NT2/D1 (cell line): ENCODE measurements at regions not wholly inside any gene's neighbourhood (a gene's known extent, or its start where the extent isn't known, plus 50 kb on each side); places are given as distances from the start of the nearest gene placed in this dataset.

ENCODE experiments used
- DNase-seq: peaks from one replicate; pipeline ENCODE4 v3.0.0-alpha.2; 2011; ENCODE audit warnings: low read depth, low spot score
- H3K27me3 ChIP-seq: 2 replicates; pipeline ENCODE4 v1.6.0; 2011; ENCODE audit warnings: mild to moderate bottlenecking; ENCODE audit not compliant: insufficient read length, insufficient read depth
- H3K36me3 ChIP-seq: 2 replicates; pipeline ENCODE4 v1.6.1; 2011; ENCODE audit warnings: mild to moderate bottlenecking, low read length, mixed read lengths; ENCODE audit not compliant: insufficient read depth, insufficient read length
- H3K4me1 ChIP-seq: 2 replicates; pipeline ENCODE4 v1.5.1; 2011; ENCODE audit not compliant: insufficient read depth, insufficient read length
- H3K4me3 ChIP-seq: 2 replicates; pipeline ENCODE4 v1.5.1; 2011; ENCODE audit warnings: low read depth; ENCODE audit not compliant: insufficient read length
- H3K9ac ChIP-seq: 2 replicates; pipeline ENCODE4 v1.6.0; 2011; ENCODE audit warnings: low read depth; ENCODE audit not compliant: insufficient read length
- H3K9me3 ChIP-seq: 2 replicates; pipeline ENCODE4 v1.5.1; 2011; ENCODE audit warnings: mild to moderate bottlenecking, low read length; ENCODE audit not compliant: insufficient read depth
- SUZ12 ChIP-seq: IDR thresholded peaks from 2 replicates; pipeline ENCODE4 v1.6.1; 2011; ENCODE audit not compliant: insufficient read length, insufficient read depth; ENCODE audit errors: extremely low read depth
- YY1 ChIP-seq: IDR thresholded peaks from 2 replicates; pipeline ENCODE4 v1.6.1; 2011; ENCODE audit not compliant: insufficient read length, insufficient read depth
- ZNF274 ChIP-seq: IDR thresholded peaks from 2 replicates; pipeline ENCODE4 v1.6.1; 2011; ENCODE audit warnings: mild to moderate bottlenecking, low read depth, low read length

GRCh38 chr1:101605878-101606277, 369.1 kb downstream of the S1PR1 start:
- no peak for TF ChIP-seq SUZ12
- TF ChIP-seq ZNF274: no peak
- no peak for TF ChIP-seq YY1
- H3K9ac ChIP-seq: no peak overlapping the region
- H3K4me1 ChIP-seq: no peaks in the 10 kb centered on the region

GRCh38 chr1:101613546-101613945, 376.7 kb downstream of the S1PR1 start:
- Histone ChIP-seq H3K36me3 (no peaks in the 10 kb centered on the region), H3K9me3 (no peaks in the 10 kb centered on the region), H3K27me3 (no peaks in the 10 kb centered on the region), H3K4me1 (no peaks in the 10 kb centered on the region), H3K4me3 (no peak overlapping the region), H3K9ac (no peak overlapping the region)
- no peak for DNase-seq
- TF ChIP-seq SUZ12: no peak
- no peak for TF ChIP-seq ZNF274
- TF ChIP-seq YY1: no peak

More at GRCh38 chr1:101605878-101606277, 369.1 kb downstream of the S1PR1 start:
- Histone ChIP-seq H3K4me3 (no peak overlapping the region), H3K9me3 (no peaks in the 10 kb centered on the region), H3K36me3 (no peaks in the 10 kb centered on the region), H3K27me3 (no peaks in the 10 kb centered on the region)
- DNase-seq: no peak

GRCh38 chr1:101618900-101619299, 377.8 kb downstream of the OLFM3 start:
- H3K4me1 ChIP-seq: no peaks in the 10 kb centered on the region
- H3K9me3 ChIP-seq: no peaks in the 10 kb centered on the region
- no peak for TF ChIP-seq SUZ12
- H3K4me3 ChIP-seq: no peak overlapping the region
- no peaks in the 10 kb centered on the region for H3K27me3 ChIP-seq
- H3K9ac ChIP-seq: no peak overlapping the region
- no peaks in the 10 kb centered on the region for H3K36me3 ChIP-seq
- DNase-seq: no peak

- no peak for DNase-seq
- H3K4me1 ChIP-seq: no peaks in the 10 kb centered on the region
- no peak overlapping the region for H3K9ac ChIP-seq
- TF ChIP-seq SUZ12: no peak
- TF ChIP-seq ZNF274: no peak
- TF ChIP-seq YY1: no peak
- H3K27me3 ChIP-seq: no peaks in the 10 kb centered on the region
- H3K36me3 ChIP-seq: no peaks in the 10 kb centered on the region
- no peaks in the 10 kb centered on the region for H3K9me3 ChIP-seq
- no peak overlapping the region for H3K4me3 ChIP-seq
These were observed 364.0 kb downstream of the OLFM3 start for GRCh38 chr1:101632548-101633272.

GRCh38 chr1:101645810-101646209, 350.9 kb downstream of the OLFM3 start:
- no peaks in the 10 kb centered on the region for H3K9me3 ChIP-seq
- H3K4me3 ChIP-seq: no peak overlapping the region

GRCh38 chr1:101652484-101652883, 344.2 kb downstream of the OLFM3 start:
- DNase-seq: no peak
- no peak overlapping the region for H3K4me3 ChIP-seq
- no peaks in the 10 kb centered on the region for H3K4me1 ChIP-seq
- no peak overlapping the region for H3K9ac ChIP-seq
- H3K9me3 ChIP-seq: peaks cover 38% of the 10 kb centered on the region
- H3K36me3 ChIP-seq: no peaks in the 10 kb centered on the region
- TF ChIP-seq SUZ12 (no peak), ZNF274 (no peak), YY1 (no peak)
- no peaks in the 10 kb centered on the region for H3K27me3 ChIP-seq

More at GRCh38 chr1:101645810-101646209, 350.9 kb downstream of the OLFM3 start:
- DNase-seq: no peak
- TF ChIP-seq SUZ12: no peak
- no peak for TF ChIP-seq YY1
- TF ChIP-seq ZNF274: no peak
- no peak overlapping the region for H3K9ac ChIP-seq
- no peaks in the 10 kb centered on the region for H3K27me3 ChIP-seq
- no peaks in the 10 kb centered on the region for H3K36me3 ChIP-seq
- H3K4me1 ChIP-seq: no peaks in the 10 kb centered on the region

- TF ChIP-seq ZNF274: no peak
- TF ChIP-seq YY1: no peak
- no peak for TF ChIP-seq SUZ12
- DNase-seq: peak; percentile 83
- Histone ChIP-seq H3K27me3 (no peaks in the 10 kb centered on the region), H3K4me3 (no peak overlapping the region), H3K9me3 (peaks cover 38% of the 10 kb centered on the region), H3K9ac (no peak overlapping the region), H3K4me1 (no peaks in the 10 kb centered on the region), H3K36me3 (no peaks in the 10 kb centered on the region)
These were observed 343.2 kb downstream of the OLFM3 start for GRCh38 chr1:101653482-101653946.
